Cortex of kidney (tissue), 1 donor: ENCODE measurements at regions not wholly inside any gene's neighbourhood (a gene's known extent, or its start where the extent isn't known, plus 50 kb on each side); places are given as distances from the start of the nearest gene placed in this dataset.
"Not testable (repeated sequence)": the region's sequence is repeated elsewhere in the genome, so short reads cannot be mapped to it uniquely, and the experiment has no call there.

Source experiments
- DNase-seq: peaks from one replicate; lab custom pipeline; 2025; lab: John Stamatoyannopoulos, UW

DNA sequence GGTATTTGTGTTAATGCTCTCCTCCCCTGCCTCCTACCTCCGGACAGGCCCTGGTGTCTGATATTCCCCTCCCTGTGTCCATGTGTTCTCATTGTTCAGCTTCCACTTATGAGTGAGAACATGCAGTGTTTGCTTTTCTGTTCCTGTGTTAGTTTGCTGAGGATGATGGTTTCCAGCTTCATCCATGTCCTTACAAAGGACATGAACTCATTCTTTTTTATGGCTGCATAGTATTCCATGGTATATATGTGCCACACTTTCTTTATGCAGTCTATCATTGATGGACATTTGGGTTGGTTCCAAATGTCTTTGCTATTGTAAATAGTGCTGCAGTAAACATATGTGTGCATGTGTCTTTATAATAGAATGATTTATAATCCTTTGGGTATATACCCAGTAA, 105.2 kb upstream of the SNX2 start:
- DNase-seq, result not testable (repeated sequence)

GRCh38 chr5:122673343-122673742, 101.5 kb upstream of the SNX2 start:
- no peak for DNase-seq

DNA sequence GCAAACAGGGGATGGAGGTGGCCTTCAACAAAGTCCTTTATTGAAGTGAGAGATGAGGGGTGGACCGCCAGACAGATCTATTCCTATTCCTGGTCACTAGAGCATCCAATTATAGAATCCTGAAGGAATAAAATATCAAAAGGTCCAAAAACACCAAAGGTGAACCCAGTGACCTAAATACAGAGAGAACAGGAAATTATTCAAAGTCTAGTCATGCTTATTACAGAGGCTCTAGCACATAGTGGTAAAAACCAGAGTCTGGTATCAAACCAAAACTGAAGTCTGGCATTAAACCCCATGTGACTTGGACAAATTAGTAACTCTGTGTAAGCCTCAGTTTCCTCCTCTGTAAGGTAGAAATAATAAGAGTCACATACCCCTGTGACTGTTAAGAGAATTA, 100.5 kb upstream of the SNX2 start:
- no peak for DNase-seq

- no peak for DNase-seq
Observed at GRCh38 chr5:122680623-122681350, 94.1 kb upstream of the SNX2 start.

- no peak for DNase-seq
Observed at GRCh38 chr5:122683631-122684030, 91.2 kb upstream of the SNX2 start.

DNA sequence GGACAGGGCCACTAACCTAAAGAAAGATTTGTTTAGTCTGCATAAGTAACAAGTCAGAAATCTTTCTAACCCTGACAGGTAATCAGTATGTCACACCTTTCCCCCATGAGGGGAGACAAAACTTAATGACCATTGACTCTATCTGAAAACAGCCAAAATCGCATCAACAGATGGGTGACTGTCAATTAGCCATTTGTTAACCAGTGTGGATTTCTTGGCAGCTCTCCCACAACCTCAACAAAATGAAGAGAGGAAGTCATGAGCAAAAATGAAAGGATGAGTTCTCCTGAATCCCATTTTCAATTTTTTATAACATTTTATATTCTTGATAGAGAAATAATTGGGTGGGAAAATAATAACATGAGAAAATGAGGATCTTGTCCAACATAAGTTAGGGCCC, 84.6 kb upstream of the SNX2 start:
- no peak for DNase-seq

DNA sequence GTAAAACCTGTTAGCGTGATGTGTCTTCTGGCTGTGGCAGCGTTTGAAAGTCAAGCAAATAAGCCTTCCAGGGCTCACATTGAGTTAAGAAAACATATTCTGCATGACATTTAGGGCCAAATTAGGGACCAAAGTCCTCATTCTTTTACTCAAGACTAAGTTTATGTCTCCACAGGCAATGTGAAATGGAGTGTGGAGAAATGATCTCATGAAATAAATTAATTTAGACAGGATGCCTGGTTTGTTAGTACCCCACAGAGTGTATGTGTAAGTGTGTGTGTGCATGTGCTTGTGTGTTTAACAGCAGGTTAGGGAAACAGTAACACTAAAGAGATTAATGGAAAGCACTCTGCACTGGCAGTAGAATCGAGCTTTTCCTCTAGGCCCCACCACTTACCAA, 82.9 kb upstream of the SNX2 start:
- no peak for DNase-seq

- no peak for DNase-seq
Observed at GRCh38 chr5:122693963-122694362, 80.9 kb upstream of the SNX2 start.

- DNase-seq, result no peak
Observed at GRCh38 chr5:122694884-122695283, 80.0 kb upstream of the SNX2 start.

DNA sequence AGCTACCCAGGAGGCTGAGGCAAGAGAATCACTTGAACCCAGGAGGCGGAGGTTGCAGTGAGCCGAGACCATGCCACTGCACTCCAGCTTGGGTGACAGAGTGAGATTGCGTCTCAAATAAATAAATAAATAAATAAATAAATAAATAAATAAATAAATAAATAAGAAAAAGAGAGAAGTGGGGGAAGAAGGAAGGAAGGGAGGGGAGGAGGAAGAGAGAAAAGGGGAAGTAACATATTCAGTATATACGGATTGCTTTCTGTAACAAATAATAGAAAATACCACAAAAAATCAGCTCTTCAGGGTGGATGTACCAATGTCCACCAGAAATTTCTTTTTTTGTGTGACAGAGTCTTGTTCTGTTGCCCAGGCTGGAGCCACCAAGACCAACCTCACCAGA, 78.1 kb upstream of the SNX2 start:
- DNase-seq, result not testable (repeated sequence)

DNA sequence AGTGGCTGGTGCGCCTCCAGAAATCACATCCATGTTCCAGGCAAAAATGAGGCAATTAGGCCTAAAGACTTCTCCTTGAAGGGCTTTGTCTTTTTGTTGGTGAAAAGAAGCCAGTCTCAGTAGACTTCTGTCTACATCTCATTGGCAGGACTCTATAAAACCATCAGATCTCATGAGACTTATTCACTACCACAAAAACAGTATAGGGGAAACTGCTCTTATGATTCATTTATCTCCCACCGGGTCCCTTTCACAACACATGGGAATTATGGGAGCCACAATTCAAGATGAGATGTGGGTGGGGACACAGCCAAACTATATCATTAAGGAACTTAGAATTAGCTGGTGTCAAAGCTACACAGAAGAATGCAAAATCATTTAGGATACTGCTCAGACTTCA, 77.7 kb upstream of the SNX2 start:
- no peak for DNase-seq

- DNase-seq, result no peak
Observed at GRCh38 chr5:122699201-122699600, 75.7 kb upstream of the SNX2 start.

DNA sequence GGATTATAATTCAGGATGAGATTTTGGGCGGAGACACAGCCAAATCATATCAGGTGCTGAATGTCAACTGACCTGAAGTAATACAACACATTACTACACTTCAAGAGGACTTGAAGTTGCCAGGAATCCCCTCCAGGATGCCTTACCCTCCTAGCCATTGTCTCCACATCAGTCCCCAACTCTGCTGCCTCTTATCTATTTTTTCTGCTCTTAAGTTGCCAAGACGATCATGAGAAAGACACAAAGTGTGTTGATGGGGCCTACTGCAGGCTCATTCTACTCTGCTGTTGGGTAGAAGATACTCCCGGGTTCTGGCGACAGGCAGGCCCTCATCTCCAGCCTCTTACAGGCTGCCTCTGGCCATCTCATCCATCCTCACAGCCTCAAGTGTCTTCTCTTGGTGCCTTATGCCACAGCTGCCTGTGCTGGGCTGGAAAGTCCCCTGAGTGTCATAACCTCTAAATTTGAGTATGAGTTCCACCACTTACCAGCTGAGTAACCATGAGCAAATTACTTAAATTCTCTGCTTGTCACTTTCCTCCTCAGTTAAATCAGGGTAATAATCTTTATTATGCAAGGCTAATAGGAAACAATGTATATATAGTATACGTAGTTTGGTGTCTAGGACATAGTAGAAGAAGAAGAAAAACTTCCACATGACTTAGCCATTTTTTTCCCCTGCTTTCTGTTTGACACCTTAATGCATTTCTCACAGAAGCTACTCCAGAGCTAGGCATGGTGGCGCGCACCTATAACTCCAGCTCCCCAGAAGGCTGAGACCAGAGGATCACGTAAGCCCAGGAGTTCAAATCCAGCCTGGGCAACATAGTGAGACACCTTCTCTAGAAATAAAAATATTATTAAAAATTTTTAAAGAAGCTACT, 73.0 kb upstream of the SNX2 start:
- DNase-seq, result no peak

DNA sequence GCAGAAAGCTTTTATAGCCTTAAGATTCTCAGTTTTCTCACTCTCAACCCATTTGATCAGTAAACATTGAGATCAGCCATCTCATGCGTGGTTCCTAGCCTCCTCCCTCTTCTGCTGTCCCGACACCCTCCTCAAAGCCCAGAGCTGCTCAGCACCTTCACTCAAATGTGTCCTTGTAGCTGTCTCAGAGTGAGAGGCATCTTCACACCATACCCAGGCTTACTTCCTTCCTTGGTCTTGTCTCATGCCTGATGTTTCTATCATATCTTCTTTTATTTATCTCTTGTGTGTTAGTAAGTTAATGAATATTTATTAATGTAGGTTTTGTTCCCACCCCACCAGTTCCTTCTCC, 72.4 kb upstream of the SNX2 start:
- no peak for DNase-seq

GRCh38 chr5:122703203-122703602, 71.7 kb upstream of the SNX2 start:
- no peak for DNase-seq

DNA sequence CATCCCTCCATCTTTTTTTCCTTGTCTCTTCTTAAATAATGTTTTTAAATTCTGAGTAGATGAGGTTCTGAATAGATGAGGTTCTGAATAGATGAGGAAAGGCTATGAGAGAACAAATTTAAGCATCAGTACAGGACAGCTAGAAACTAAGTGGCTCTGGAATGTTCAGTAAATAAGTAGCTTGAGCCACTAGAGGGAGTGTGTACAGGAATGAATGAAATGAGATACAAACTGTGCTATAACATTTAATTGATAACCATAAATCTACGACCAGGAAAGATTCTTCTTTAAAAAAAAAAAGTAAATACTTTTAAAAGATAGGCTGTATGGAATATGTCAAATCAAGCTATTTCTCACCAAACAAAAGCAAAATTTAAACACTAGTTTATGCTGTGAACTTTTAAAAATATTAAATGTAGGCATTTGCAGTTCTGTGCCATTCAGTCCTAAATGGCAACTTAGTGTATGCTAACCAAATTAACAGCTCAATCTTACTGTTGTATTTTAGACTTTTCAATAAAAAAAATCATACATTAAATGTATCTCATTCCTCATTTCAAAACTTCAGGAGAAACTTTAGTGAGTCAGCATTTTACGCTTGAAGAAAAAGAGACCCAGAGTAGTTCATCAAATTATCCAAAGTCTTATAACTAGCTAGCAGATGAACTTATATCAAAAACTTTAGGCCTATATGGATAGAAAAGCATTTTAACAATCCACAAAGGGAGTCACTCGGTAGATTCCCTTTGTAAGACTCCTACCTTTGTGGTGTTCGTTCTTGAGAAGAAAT, 70.4 kb upstream of the SNX2 start:
- no peak for DNase-seq

GRCh38 chr5:122705851-122706250, 69.0 kb upstream of the SNX2 start:
- no peak for DNase-seq

DNA sequence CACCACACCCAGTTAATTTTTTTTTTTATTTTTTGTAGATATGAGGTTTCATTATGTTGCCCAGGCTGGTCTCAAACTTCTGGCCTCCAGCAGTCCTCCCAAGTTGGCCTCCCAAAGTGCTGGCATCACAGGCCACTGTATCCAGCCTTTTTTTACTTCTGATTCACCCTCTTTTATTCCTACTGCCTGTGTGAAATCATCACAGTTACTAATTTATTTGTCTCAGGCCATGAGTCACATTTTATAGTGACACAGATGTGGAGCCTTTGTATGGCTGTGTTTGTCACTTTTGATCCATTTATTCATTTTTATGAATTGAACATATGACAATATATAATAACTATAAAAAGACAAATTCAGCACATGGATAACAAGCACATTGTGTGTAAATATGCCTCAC, 67.1 kb upstream of the SNX2 start:
- no peak for DNase-seq

- DNase-seq, result no peak
Observed at GRCh38 chr5:122713041-122713440, 61.8 kb upstream of the SNX2 start.

DNA sequence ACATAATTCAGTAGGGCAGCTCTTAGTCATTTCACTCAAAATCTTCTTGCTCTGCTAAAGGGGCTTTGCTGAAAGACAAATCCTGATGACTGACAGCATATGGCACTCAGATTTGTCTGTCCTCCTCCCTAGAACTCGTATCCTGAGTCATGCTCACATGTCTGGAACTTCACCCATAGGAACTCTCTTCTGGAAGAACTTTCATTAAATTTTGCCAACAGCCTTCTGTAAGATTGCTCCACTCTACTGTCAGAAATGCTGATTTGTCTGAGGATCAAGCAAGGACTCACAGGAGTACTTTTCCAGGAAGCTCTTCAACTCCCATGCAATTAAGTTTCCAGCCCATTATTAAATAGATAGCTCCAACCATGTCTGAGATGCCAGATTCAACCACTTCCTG, 59.8 kb upstream of the SNX2 start:
- no peak for DNase-seq

DNA sequence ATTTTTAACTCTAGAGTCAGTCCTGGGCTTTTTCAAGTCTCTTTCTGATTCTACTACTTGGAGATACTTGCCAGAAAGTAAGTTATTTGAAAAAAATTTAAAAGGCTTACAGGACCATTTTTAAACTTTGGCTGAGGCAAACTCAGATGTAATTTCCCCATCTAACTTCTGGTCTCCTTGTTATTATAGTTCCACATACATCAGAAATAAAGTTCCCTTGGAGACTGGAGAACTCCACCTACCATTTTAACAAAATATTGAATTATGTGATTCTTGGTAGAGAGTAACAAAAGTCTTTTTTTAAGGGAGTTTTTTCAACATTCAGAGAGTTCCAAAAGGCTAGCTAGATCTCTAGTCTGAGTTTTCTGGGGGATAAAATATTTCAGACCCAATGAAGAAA, 56.3 kb upstream of the SNX2 start:
- no peak for DNase-seq

GRCh38 chr5:122719991-122720746, 54.7 kb upstream of the SNX2 start:
- DNase-seq, result no peak
